ENCODE measurements at regions not wholly inside any gene's neighbourhood (a gene's known extent, or its start where the extent isn't known, plus 50 kb on each side); places are given as distances from the start of the nearest gene placed in this dataset.

DNA sequence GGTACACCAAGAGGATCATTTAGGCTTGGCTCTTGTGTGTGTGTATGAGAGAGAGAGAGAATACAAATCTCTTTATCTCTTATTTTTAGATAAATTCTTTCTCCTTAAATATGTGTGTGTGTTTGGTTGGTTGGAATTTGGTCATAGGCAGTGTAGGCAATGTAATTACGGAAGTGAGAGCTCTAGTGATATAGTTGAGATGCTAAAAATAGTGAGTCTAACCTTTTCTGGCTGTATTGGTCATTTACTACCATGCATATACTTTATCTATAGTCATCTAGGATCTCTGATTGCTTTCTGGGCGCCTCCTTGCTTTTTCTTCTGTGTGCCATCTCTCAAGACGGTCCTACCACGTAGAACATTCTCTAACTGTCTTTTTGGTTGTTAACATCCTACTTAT lies 250.2 kb downstream of the NUF2 start:
- TF ChIP-seq, protein P1, sequence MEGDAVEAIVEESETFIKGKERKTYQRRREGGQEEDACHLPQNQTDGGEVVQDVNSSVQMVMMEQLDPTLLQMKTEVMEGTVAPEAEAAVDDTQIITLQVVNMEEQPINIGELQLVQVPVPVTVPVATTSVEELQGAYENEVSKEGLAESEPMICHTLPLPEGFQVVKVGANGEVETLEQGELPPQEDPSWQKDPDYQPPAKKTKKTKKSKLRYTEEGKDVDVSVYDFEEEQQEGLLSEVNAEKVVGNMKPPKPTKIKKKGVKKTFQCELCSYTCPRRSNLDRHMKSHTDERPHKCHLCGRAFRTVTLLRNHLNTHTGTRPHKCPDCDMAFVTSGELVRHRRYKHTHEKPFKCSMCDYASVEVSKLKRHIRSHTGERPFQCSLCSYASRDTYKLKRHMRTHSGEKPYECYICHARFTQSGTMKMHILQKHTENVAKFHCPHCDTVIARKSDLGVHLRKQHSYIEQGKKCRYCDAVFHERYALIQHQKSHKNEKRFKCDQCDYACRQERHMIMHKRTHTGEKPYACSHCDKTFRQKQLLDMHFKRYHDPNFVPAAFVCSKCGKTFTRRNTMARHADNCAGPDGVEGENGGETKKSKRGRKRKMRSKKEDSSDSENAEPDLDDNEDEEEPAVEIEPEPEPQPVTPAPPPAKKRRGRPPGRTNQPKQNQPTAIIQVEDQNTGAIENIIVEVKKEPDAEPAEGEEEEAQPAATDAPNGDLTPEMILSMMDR (IDR thresholded peaks at IDR 0.05; ENCODE audit: extremely low read depth in 1 of 2, insufficient read depth in 1 of 2, low read depth in 1 of 2, low read length in 2 of 2): no peak
- no peak for TF ChIP-seq EZH2 (IDR thresholded peaks at IDR 0.05; ENCODE audit: borderline replicate concordance, low read depth, low read length, severe bottlenecking)
- TF ChIP-seq POLR2AphosphoS5 (IDR thresholded peaks at IDR 0.05; ENCODE audit: insufficient read depth, low read depth, low read length): no peak
- TF ChIP-seq POLR2A (IDR thresholded peaks at IDR 0.05; ENCODE audit: low read depth, low read length): no peak
- TF ChIP-seq JUN (IDR thresholded peaks at IDR 0.05; ENCODE audit: borderline replicate concordance, insufficient read depth, insufficient read length, low read depth): no peak
- no peak for TF ChIP-seq MYC (IDR thresholded peaks at IDR 0.05; ENCODE audit: low read depth, low read length)
- no peak for TF ChIP-seq FOS (IDR thresholded peaks at IDR 0.05; ENCODE audit: borderline replicate concordance, insufficient read depth, low read length)
- TF ChIP-seq, protein P2, sequence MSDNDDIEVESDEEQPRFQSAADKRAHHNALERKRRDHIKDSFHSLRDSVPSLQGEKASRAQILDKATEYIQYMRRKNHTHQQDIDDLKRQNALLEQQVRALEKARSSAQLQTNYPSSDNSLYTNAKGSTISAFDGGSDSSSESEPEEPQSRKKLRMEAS (IDR thresholded peaks at IDR 0.05; ENCODE audit: insufficient read depth, insufficient read length): no peak
